NCI-H1930 (cell line): ENCODE measurements at regions not wholly inside any gene's neighbourhood (a gene's known extent, or its start where the extent isn't known, plus 50 kb on each side); places are given as distances from the start of the nearest gene placed in this dataset.

ENCODE experiments used
- DNase-seq, 2 experiments: peaks; one replicate each; lab custom pipeline; 2025; lab: John Stamatoyannopoulos, UW

DNA sequence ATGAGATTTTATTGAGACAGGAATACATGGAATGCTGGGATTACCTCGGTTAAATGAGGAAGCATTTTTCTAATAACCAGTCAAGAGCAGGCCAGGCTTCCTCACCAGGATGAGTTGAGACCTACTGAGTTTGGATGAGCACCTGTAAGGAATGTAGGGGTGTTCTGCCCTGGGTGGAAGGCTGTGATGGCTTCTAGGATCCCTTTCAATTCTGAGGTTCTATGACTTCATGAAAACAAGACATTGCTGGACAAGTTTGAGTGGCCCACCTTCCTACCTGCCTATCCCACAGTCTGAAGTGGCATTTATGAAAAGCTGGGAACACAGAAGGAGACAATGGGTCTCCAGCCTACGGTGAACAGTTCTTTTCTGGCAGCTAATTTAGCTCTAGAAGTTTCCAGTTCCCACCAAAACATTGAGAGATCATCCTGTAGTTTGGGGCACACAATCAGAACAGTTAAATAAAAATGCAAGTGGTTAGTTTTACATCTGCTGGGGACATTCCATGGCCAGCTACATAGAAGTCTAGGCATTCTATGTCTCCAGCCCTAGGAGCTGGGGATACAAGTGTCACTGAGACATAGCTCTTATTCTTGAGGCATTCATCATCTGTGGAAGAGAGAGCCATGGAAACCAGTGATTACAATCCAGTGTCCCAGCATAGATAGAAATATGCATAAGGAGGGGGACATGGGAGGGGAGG, 51.3 kb upstream of the TSPAN2 start:
- DNase-seq, result no peak

DNA sequence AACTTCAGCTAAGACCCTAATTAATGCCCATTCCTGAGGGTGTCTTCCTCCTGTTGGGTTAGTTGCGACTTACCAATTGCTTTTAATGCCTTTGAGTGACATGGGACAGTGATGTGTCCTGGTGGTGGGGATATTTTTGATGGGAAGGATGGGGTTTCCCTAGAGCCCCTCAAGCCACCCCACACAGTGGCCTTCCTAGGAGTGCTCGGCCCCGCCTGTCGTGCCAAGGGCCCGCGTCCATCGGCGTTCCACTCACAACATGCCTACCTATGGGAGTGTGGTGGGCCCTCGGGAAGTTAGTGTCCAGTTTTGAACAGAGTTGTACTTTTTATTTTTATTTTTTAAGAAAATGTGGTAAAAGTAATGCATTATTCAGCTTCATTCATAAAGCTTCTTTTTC, 50.1 kb upstream of the TSPAN2 start:
- DNase-seq, result no peak
